Mesodermal cell (in vitro differentiated cells): ENCODE measurements at regions not wholly inside any gene's neighbourhood (a gene's known extent, or its start where the extent isn't known, plus 50 kb on each side); places are given as distances from the start of the nearest gene placed in this dataset.

Experiments used
- H3K27ac ChIP-seq: 2 replicates; pipeline ENCODE4 v1.7.0; 2013; ENCODE audit warnings: mild to moderate bottlenecking, low read depth, low read length, moderate library complexity; ENCODE audit not compliant: severe bottlenecking
- H3K36me3 ChIP-seq: 2 replicates; pipeline ENCODE4 v1.7.1; 2013; ENCODE audit warnings: mild to moderate bottlenecking, low read length, moderate library complexity; ENCODE audit not compliant: control insufficient read depth, insufficient read depth
- H3K4me1 ChIP-seq: one replicate; pipeline ENCODE4 v1.7.1; 2013; ENCODE audit warnings: mild to moderate bottlenecking, low read length; ENCODE audit not compliant: insufficient read depth, control insufficient read depth, poor library complexity, severe bottlenecking
- H3K4me3 ChIP-seq: 2 replicates; pipeline ENCODE4 v1.7.0; 2013; ENCODE audit warnings: low read length, control low read depth, mild to moderate bottlenecking; ENCODE audit not compliant: insufficient read depth, poor library complexity, severe bottlenecking; ENCODE audit errors: extremely low read depth
- H3K9me3 ChIP-seq: 2 replicates; pipeline ENCODE4 v1.7.1; 2013; ENCODE audit warnings: mild to moderate bottlenecking, low read length, moderate library complexity; ENCODE audit not compliant: control insufficient read depth
- WGBS, 2 experiments: methylation state at CpG; one replicate each; pipeline ENCODE4 v1.1.5; 2013; ENCODE audit warnings: missing lambda C conversion rate in 2 of 2; ENCODE audit not compliant: insufficient coverage in 2 of 2; 5-methylcytosine and 5-hydroxymethylcytosine counted together

DNA sequence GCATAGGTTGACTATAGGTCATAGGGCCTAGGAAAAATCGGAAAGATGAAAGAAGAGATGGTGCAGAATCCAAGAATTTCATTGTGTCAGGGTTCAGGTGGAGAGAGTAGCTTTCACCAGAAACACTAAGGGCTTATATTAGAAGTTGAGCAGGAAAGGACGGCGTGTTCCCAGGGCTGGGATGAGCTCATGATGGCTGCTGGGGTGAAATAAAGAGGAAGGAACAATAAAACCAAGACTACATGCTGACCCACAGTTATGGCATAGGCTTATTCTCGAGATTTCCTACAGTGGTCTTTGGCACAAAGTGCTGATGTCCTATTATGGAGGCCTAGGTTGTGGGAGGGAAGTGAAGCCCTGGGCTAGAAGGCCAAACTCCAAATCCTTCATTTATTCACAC lies 195.8 kb downstream of the PTEN start:
- 94% methylated on average over 3 to 4 of the region's 4 CpGs for WGBS, 2 experiments
- Histone ChIP-seq H3K36me3 (no peaks in the 10 kb centered on the region), H3K4me1 (peaks cover 26% of the 10 kb centered on the region), H3K9me3 (no peaks in the 10 kb centered on the region), H3K4me3 (no peak overlapping the region), H3K27ac (no peak overlapping the region)

DNA sequence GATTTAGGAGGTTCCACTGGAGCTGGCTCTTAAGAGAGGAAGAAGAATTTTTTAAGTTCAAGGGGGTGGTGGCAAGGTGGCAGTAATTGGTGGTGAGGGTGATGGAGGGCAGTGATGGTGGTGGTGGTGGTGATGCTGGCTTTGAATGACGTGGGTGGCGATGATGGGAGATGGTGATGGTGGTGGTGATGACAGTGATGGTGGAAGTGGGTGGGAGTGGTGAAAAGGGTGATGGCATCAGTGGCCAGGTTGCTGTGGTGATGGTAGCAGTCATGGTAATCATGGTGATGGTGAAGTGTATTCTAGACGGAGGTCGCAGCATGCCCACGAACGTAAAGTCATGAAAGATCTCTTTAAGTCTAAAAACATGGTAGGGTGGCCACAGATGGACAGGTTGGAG lies 197.3 kb downstream of the PTEN start:
- Histone ChIP-seq H3K4me1 (peaks cover 38% of the 10 kb centered on the region), H3K4me3 (no peak overlapping the region)
- WGBS, 2 experiments, result 98 to 100% methylated on average over 6 of the region's 6 CpGs

DNA sequence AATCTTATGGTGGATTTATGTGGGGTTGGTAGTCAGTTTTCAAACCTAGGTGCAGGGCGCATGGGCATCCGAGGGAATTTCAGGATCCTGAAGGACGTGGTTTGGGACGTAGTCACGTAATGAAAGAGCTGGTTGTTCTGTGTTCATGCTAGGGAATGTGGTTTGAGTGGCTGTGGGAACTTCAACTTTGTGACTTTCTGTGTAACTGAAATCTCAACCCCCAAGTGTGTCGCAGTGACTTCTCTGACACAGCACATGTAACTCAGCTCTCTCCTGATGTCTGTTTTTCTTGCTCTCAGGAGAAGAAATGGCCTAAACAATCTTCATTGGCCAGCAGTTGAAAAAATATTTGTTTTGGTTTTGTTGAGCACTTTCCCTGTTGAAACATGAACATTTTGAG lies 199.0 kb downstream of the PTEN start:
- Histone ChIP-seq H3K27ac (peak overlapping the region; percentile 96), H3K4me1 (peaks cover 53% of the 10 kb centered on the region), H3K4me3 (no peak overlapping the region), H3K36me3 (no peaks in the 10 kb centered on the region), H3K9me3 (no peaks in the 10 kb centered on the region)
- 90 to 98% methylated on average over 2 to 5 of the region's 6 CpGs for WGBS, 2 experiments

More for the DNA sequence above, 197.3 kb downstream of the PTEN start:
- H3K27ac ChIP-seq, result no peak overlapping the region
- H3K36me3 ChIP-seq, result no peaks in the 10 kb centered on the region
- no peaks in the 10 kb centered on the region for H3K9me3 ChIP-seq

DNA sequence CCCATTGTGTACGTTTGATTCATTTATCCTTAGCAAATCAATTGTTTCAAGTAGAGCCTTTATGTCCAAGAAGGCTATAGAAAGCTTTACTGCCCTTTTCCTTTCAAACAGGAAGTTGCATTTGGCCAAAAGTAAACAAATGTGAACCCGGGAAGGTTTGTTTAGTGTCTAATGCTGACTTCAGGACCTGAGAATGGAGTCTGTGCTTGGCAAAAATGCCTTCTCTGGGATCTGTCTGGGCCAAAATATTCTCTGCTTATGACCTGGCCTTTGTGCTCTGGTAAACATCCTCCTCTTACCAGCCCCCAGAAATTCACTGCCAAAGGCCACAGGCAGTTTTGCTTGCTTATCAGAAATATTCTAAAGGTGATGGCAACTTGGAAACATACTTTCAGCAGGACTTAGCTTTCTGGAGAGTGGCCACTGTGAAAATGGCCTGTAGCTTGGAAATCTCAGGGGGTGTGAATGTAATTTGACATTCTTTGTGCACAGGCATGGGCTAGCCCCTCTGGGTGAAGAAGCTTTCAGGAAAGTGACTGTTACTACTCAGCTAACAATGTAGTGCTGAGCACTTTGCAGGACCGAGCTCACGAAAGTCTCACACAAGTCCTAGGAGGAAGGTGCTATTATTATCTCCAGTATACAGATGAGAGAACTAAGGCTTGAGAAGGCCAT lies 199.5 kb downstream of the PTEN start:
- H3K27ac ChIP-seq, result peak overlapping the region; percentile 96
- WGBS, 2 experiments, result 40 to 100% methylated on average over 1 of the region's 4 CpGs

DNA sequence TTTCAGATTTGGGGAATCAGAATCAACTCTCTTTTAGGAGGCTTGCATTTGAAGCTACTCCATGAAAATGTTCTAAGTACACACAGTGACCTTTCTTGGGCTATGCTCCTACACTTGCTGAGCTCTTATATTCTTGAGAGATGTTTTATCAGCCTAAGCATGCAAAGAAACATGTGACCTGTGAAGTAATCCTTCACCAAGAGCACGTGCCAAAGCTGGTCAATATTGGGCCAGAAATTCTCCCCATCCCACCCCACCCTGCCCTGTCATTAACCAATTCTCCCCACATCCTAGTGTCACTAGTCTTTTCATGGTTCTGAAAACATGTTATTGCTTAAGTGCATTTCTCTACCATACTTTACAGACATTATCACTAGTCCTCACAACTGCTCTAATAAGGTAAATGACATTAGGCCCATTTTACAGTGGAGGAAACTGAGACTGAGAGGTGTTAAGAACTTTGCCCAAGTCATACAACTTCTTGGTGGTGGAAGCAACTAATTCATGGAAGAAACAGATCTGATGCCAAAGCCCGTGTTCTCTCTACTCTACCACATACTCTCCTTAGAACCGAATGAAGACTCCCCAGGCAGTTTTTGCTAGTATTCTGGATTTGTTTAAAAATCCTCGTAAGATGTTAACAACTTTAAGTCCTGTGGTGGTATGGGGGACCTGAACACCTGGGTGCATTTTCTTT lies 200.6 kb downstream of the PTEN start:
- Histone ChIP-seq H3K4me3 (no peak overlapping the region), H3K9me3 (no peaks in the 10 kb centered on the region), H3K4me1 (peaks cover 53% of the 10 kb centered on the region), H3K27ac (peak overlapping the region; percentile 96), H3K36me3 (no peaks in the 10 kb centered on the region)
- 80 to 100% methylated on average over 1 of the region's 4 CpGs for WGBS, 2 experiments

More for the DNA sequence above, 199.5 kb downstream of the PTEN start:
- Histone ChIP-seq H3K36me3 (no peaks in the 10 kb centered on the region), H3K9me3 (no peaks in the 10 kb centered on the region), H3K4me3 (no peak overlapping the region), H3K4me1 (peaks cover 53% of the 10 kb centered on the region)

DNA sequence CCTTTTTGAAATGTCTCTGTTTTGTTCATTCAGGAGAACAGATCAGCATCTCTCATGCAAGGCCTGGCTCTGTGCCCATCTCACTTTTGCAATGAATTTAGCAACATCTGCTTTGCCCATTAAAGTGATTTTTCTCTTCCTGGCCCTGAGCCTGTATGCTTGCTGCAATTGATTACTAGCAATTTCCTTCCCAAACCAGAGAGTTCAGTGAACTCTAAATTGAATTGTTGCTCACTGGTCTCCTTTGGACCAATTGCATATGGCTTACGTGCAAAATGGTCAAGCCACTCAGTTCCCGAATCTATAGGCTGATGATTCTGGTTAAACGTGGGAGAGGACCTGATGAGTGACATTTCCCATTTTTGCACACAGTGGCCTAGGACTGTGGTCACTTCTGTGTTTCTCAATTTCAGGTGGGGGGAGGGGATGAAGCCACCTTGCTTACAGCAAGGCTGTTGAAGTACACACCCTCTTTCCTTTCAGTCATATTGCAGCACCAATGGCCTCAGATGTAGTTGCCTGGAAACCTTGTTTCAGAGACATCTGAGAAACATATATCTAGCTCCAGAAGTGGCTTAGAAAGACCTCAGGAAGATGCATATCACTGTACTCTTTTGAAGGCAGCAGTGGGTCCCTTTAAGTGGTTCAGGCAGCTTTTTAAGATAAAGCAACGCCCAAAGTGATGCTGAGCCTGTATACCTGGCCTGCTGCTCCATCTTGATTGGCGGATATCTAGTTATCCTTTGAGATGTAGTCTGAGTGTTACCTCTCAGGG lies 201.4 kb downstream of the PTEN start:
- WGBS, 2 experiments, result 88 to 100% methylated on average over 4 of the region's 5 CpGs
- H3K4me3 ChIP-seq, result no peak overlapping the region
- H3K27ac ChIP-seq, result no peak overlapping the region
- H3K36me3 ChIP-seq, result no peaks in the 10 kb centered on the region
- no peaks in the 10 kb centered on the region for H3K9me3 ChIP-seq
- H3K4me1 ChIP-seq, result peaks cover 53% of the 10 kb centered on the region

DNA sequence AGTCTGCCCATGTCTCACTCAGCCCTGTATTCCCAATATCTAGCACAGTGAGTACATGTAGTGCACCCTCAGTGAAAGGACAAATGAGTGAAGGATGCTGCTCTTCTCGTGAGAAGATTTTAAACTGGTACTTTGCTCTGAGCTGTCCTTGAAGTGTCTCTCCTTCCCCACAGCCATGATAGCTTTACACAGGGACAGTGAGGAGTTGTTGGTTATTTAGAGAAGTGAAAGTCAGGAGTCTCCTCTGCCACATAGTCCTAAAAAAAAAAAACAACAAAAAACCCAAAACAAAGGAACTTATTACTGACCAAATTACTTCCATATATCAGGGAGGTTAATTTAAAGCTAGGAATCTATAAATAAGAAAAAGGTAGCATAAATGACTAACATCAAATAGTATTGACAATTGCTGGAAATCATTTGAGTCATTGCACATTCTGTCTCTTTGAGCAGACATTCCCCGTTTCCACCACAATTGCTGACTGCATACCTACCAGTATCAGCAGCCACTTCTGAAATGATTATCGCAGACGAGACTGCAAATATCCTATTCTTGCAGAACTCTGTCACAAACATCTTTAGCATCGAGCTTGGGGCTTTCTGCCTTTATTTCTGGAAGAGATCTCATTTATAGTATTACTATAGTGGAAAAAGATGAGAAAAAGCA lies 202.1 kb downstream of the PTEN start:
- Histone ChIP-seq H3K27ac (no peak overlapping the region), H3K4me1 (peaks cover 53% of the 10 kb centered on the region), H3K36me3 (no peaks in the 10 kb centered on the region), H3K9me3 (no peaks in the 10 kb centered on the region), H3K4me3 (no peak overlapping the region)
- WGBS, 2 experiments, result 98 to 100% methylated on average over 1 to 4 of the region's 5 CpGs

DNA sequence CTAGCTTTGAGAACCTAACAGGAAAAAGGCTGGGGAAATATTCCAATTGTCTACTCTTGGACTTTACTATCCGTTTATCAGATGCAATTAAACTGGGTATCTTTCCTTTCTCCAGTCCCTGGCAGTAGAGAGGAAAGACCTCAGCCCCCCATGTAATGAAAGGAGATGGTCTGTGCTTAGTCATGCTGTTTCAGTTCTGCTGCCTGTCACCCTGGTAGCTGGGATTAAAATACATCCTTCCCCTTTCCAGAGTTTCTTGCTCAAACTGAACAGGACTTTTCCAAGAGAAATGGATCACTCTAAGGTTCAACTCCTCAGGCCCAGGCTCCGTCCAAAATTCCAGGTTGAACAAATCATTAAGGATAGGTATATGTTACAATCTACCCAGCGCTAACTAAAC lies 202.9 kb downstream of the PTEN start:
- WGBS, 2 experiments, result 83% methylated on average over 1 of the region's 3 CpGs; no CpG with 5 or more reads in 1 of the 2 experiments

DNA sequence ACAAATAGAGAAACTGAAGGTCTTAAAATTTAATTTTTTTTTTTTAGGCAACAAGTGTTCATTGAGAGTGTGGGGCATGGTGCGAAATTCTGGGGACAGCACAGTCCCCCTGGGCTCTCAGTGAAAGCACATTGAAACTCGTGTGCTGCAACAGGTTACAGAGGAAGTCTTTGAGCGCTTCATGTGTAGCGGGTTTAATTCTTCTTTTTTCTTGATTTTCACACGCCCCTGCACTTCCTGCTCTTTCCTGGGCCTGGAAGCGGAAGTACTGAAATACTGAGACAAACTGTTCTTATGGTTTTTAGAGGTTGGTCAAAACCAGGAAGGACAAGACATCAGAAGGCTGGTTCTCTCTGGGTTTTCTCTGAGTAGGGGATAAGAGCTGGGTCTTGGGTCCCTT lies 203.5 kb downstream of the PTEN start:
- Histone ChIP-seq H3K9me3 (no peaks in the 10 kb centered on the region), H3K36me3 (no peaks in the 10 kb centered on the region)
- WGBS, 2 experiments, result 93 to 97% methylated on average over 5 of the region's 6 CpGs

More for the DNA sequence above, 202.9 kb downstream of the PTEN start:
- H3K9me3 ChIP-seq, result no peaks in the 10 kb centered on the region
- no peak overlapping the region for H3K4me3 ChIP-seq
- no peaks in the 10 kb centered on the region for H3K36me3 ChIP-seq
- H3K27ac ChIP-seq, result no peak overlapping the region
- H3K4me1 ChIP-seq, result peaks cover 53% of the 10 kb centered on the region

DNA sequence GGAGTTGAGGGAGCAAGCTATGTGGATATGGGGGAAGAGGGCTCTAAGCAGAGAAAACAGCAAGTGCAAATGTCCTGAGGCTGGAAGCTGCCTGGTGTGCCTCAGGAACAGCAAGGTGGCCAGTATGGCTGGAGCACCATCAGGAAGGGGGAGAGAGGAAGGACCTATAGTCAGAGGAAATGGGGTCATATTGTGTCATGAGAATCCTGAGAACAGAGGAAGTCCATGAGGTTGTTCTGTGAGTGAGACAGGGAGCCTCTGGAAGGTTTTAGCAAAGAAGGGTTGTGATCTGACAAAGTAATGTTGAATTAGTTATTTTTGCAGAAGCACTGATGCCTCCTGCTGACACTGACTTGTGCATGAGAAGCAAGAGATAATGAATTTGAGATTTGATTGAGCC lies 204.3 kb downstream of the PTEN start:
- H3K4me3 ChIP-seq, result no peak overlapping the region
- no peaks in the 10 kb centered on the region for H3K9me3 ChIP-seq
- H3K27ac ChIP-seq, result no peak overlapping the region
- H3K4me1 ChIP-seq, result peaks cover 42% of the 10 kb centered on the region
- H3K36me3 ChIP-seq, result no peaks in the 10 kb centered on the region

More for the DNA sequence above, 203.5 kb downstream of the PTEN start:
- no peak overlapping the region for H3K27ac ChIP-seq
- no peak overlapping the region for H3K4me3 ChIP-seq
- peaks cover 50% of the 10 kb centered on the region for H3K4me1 ChIP-seq
